Calu3 (cell line): ENCODE measurements at regions not wholly inside any gene's neighbourhood (a gene's known extent, or its start where the extent isn't known, plus 50 kb on each side); places are given as distances from the start of the nearest gene placed in this dataset.

Experiments
- BruUV-seq: library from RNA; stranded (reverse); fragments of 400-500 nt; replicated peaks from 2 replicates; lab custom pipeline; 2021; lab: Mats Ljungman, UMichigan
- CTCF ChIA-PET: fragments of 300-600 bp; sonication (Branson Sonifier 250); formaldehyde crosslinking; loops from one replicate; lab custom pipeline; 2022; ENCODE audit warnings: antibody characterized with exemption; lab: Charles Lee
- DNase-seq: peaks from one replicate; pipeline ENCODE4 v3.0.0; 2022
- H3K27ac Mint-ChIP-seq: one replicate; pipeline ENCODE4 v1.8.0; 2022; ENCODE audit warnings: mixed read lengths; ENCODE audit not compliant: unreplicated experiment
- H3K27me3 Mint-ChIP-seq: one replicate; pipeline ENCODE4 v1.8.0; 2022; ENCODE audit warnings: mixed read lengths; ENCODE audit not compliant: unreplicated experiment
- H3K36me3 Mint-ChIP-seq: one replicate; pipeline ENCODE4 v1.8.0; 2022; ENCODE audit warnings: mild to moderate bottlenecking, moderate library complexity, mixed read lengths; ENCODE audit not compliant: insufficient read depth, unreplicated experiment
- H3K4me1 Mint-ChIP-seq: one replicate; pipeline ENCODE4 v1.8.0; 2022; ENCODE audit warnings: mild to moderate bottlenecking, low read depth, mixed read lengths; ENCODE audit not compliant: unreplicated experiment
- H3K4me3 Mint-ChIP-seq: one replicate; pipeline ENCODE4 v1.8.0; 2022; ENCODE audit warnings: mild to moderate bottlenecking, low read depth, moderate library complexity, mixed read lengths; ENCODE audit not compliant: unreplicated experiment
- H3K9me3 Mint-ChIP-seq: one replicate; pipeline ENCODE4 v1.8.0; 2022; ENCODE audit warnings: low read depth, mixed read lengths; ENCODE audit not compliant: unreplicated experiment
- CTCF ChIP-seq: fragments of 200-600 bp; IDR thresholded peaks from one replicate; pipeline ENCODE4 v1.8.0; 2022; ENCODE audit warnings: antibody characterized with exemption; ENCODE audit not compliant: unreplicated experiment
- intact Hi-C: fragments of 100-400 bp; cut with micrococcal nuclease; formaldehyde crosslinking; loops from one replicate; pipeline ENCODE4 v1.10.0; 2022; ENCODE audit not compliant: unreplicated experiment

GRCh38 chr1:239011382-239011781 is 375.0 kb upstream of the CHRM3 start:
- H3K4me1 Mint-ChIP-seq = no peaks in the 10 kb centered on the region

GRCh38 chr1:239008568-239008967 is 377.8 kb upstream of the CHRM3 start:
- CTCF ChIA-PET = interaction anchor here (0.6 kb wide), 1 partner anchor 138 kb away, joined by 3 read pairs; no protein-coding TSS in a partner anchor
- no peak for DNase-seq
- no TSS peak for BruUV-seq
- intact Hi-C loops = no loop called here
- Mint-ChIP-seq H3K4me1 (no peaks in the 10 kb centered on the region), H3K9me3 (no peaks in the 10 kb centered on the region), H3K27me3 (no peaks in the 10 kb centered on the region), H3K36me3 (no peaks in the 10 kb centered on the region), H3K4me3 (no peak overlapping the region), H3K27ac (no peak overlapping the region)
- TF ChIP-seq CTCF = no peak

More at GRCh38 chr1:239011382-239011781, 375.0 kb upstream of the CHRM3 start:
- H3K36me3 Mint-ChIP-seq = no peaks in the 10 kb centered on the region
- no peak for DNase-seq
- no peak overlapping the region for H3K4me3 Mint-ChIP-seq
- H3K9me3 Mint-ChIP-seq = no peaks in the 10 kb centered on the region
- intact Hi-C loops = no loop called here
- CTCF ChIA-PET = interaction anchor here (0.5 kb wide), 1 partner anchor 1112 kb away, joined by 5 read pairs; no protein-coding TSS in a partner anchor
- no peaks in the 10 kb centered on the region for H3K27me3 Mint-ChIP-seq
- no peak overlapping the region for H3K27ac Mint-ChIP-seq
- TF ChIP-seq CTCF = no peak
- BruUV-seq = no TSS peak

DNA sequence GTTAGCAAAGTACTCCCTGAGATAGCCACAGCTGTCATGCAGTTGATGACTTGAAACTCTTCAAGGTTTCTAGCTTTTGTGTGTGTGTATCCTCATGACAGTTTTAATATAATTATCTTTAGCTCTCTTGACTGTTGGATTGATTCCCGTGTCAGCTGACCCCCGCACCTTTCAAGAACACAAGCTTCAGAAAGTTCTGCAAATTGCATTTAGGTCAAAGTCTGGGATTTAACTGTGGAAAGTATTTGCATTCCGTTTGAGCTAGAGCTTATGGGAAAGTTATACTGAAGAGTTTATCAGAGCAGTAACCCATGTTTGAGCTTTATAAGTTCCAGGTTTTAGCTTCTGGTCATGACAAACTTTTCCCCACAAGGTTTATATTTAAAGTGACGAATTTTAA is 380.1 kb upstream of the CHRM3 start:
- TF ChIP-seq CTCF = no peak
- Mint-ChIP-seq H3K4me3 (no peak overlapping the region), H3K27ac (no peak overlapping the region), H3K27me3 (no peaks in the 10 kb centered on the region), H3K4me1 (no peaks in the 10 kb centered on the region), H3K9me3 (no peaks in the 10 kb centered on the region), H3K36me3 (no peaks in the 10 kb centered on the region)
- intact Hi-C loops = no loop called here
- DNase-seq = no peak
- CTCF ChIA-PET = interaction anchor here (0.8 kb wide), 1 partner anchor 1133 kb away, joined by 3 read pairs; no protein-coding TSS in a partner anchor
- no TSS peak for BruUV-seq

DNA sequence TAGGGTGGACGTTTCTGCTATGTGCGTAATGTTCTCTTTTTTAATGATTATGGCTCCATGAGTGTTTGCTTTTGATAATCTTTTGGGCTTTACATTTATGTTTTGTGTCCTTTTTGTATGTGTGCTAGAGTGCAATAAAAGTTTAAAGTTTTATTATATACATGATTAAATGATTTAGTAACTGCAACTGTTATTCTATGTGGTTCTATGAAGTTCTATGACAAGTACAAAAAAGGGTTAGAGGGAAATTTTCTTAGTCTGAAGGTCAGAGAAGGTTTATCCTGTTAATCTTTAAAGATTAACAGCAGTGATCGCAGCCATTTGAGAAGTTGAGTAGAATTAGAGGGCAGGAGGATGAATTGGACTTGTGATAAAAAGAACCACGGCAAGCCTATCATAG is 386.4 kb upstream of the CHRM3 start:
- DNase-seq = no peak
- BruUV-seq = no TSS peak
- CTCF ChIA-PET = interaction anchor here (0.5 kb wide), 1 partner anchor 816 kb away, joined by 6 read pairs; no protein-coding TSS in a partner anchor
- Mint-ChIP-seq H3K36me3 (no peaks in the 10 kb centered on the region), H3K9me3 (peaks cover 4% of the 10 kb centered on the region), H3K27me3 (no peaks in the 10 kb centered on the region), H3K4me3 (no peak overlapping the region), H3K4me1 (no peaks in the 10 kb centered on the region), H3K27ac (no peak overlapping the region)
- no peak for TF ChIP-seq CTCF
- intact Hi-C loops = no loop called here
